ENCODE measurements at regions not wholly inside any gene's neighbourhood (a gene's known extent, or its start where the extent isn't known, plus 50 kb on each side); places are given as distances from the start of the nearest gene placed in this dataset.

- SMC1A ChIA-PET (ENCODE audit: uncharacterized antibody, unreplicated experiment) = interaction anchor here (0.7 to 2.7 kb wide), 13 partner anchors 9 to 117 kb away, joined by 3 to 16 read pairs (median 3); no protein-coding TSS in a partner anchor
- no peaks in the 10 kb centered on the region for H4K20me1 ChIP-seq (ENCODE audit: control insufficient read depth, insufficient read depth)
- POLR2A ChIA-PET = no interaction called here
- WGBS (ENCODE audit: insufficient coverage, insufficient replicate concordance, low lambda C conversion rate, missing lambda C conversion rate) = 17% methylated on average over 3 of the region's 3 CpGs
- intact Hi-C loops (cut with micrococcal nuclease; ENCODE audit: unreplicated experiment) = no loop called here
- no peak overlapping the region for H2AFZ ChIP-seq (ENCODE audit: control insufficient read depth, low read depth, low read length)
- BruUV-seq (replicated peaks) = no TSS peak
- TF ChIP-seq MXI1 (IDR thresholded peaks at IDR 0.05; ENCODE audit: low read depth, low read length) = no peak
- no peak for TF ChIP-seq NBN (IDR thresholded peaks at IDR 0.05)
- no peak for TF ChIP-seq IRF4 (IDR thresholded peaks at IDR 0.05; ENCODE audit: low read depth, low read length)
- TF ChIP-seq PML (IDR thresholded peaks at IDR 0.05; ENCODE audit: low read length) = no peak
- TF ChIP-seq, protein P1, sequence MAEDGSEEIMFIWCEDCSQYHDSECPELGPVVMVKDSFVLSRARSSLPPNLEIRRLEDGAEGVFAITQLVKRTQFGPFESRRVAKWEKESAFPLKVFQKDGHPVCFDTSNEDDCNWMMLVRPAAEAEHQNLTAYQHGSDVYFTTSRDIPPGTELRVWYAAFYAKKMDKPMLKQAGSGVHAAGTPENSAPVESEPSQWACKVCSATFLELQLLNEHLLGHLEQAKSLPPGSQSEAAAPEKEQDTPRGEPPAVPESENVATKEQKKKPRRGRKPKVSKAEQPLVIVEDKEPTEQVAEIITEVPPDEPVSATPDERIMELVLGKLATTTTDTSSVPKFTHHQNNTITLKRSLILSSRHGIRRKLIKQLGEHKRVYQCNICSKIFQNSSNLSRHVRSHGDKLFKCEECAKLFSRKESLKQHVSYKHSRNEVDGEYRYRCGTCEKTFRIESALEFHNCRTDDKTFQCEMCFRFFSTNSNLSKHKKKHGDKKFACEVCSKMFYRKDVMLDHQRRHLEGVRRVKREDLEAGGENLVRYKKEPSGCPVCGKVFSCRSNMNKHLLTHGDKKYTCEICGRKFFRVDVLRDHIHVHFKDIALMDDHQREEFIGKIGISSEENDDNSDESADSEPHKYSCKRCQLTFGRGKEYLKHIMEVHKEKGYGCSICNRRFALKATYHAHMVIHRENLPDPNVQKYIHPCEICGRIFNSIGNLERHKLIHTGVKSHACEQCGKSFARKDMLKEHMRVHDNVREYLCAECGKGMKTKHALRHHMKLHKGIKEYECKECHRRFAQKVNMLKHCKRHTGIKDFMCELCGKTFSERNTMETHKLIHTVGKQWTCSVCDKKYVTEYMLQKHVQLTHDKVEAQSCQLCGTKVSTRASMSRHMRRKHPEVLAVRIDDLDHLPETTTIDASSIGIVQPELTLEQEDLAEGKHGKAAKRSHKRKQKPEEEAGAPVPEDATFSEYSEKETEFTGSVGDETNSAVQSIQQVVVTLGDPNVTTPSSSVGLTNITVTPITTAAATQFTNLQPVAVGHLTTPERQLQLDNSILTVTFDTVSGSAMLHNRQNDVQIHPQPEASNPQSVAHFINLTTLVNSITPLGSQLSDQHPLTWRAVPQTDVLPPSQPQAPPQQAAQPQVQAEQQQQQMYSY (CRISPR knock-in tag; IDR thresholded peaks at IDR 0.05) = no peak
- no peak for TF ChIP-seq KAT2A (conservative IDR thresholded peaks at IDR 0.05; ENCODE audit: control insufficient read depth, low read depth, low read length)
- TF ChIP-seq BCL11A (IDR thresholded peaks at IDR 0.05; ENCODE audit: low read depth, low read length) = no peak
- TF ChIP-seq, protein P2, sequence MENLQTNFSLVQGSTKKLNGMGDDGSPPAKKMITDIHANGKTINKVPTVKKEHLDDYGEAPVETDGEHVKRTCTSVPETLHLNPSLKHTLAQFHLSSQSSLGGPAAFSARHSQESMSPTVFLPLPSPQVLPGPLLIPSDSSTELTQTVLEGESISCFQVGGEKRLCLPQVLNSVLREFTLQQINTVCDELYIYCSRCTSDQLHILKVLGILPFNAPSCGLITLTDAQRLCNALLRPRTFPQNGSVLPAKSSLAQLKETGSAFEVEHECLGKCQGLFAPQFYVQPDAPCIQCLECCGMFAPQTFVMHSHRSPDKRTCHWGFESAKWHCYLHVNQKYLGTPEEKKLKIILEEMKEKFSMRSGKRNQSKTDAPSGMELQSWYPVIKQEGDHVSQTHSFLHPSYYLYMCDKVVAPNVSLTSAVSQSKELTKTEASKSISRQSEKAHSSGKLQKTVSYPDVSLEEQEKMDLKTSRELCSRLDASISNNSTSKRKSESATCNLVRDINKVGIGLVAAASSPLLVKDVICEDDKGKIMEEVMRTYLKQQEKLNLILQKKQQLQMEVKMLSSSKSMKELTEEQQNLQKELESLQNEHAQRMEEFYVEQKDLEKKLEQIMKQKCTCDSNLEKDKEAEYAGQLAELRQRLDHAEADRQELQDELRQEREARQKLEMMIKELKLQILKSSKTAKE (IDR thresholded peaks at IDR 0.05; ENCODE audit: low read depth, poor library complexity, severe bottlenecking) = no peak
- TF ChIP-seq RCOR1 (conservative IDR thresholded peaks at IDR 0.05; ENCODE audit: low read depth, low read length) = no peak
- no peak for TF ChIP-seq ZZZ3 (IDR thresholded peaks at IDR 0.05; ENCODE audit: control insufficient read depth, insufficient read length, low read depth)
- TF ChIP-seq NFXL1 (IDR thresholded peaks at IDR 0.05; ENCODE audit: borderline replicate concordance) = no peak
- no peak for TF ChIP-seq TCF7 (IDR thresholded peaks at IDR 0.05; ENCODE audit: borderline replicate concordance)
- ATAC-seq (peak; percentile 87), FAIRE-seq (no peak), DNase-seq (ENCODE audit: low read depth, low spot score) (no peak)
- H3K27me3 ChIP-seq (replicated peaks in 1 of 2; ENCODE audit: control insufficient read depth in 2 of 2, insufficient read depth in 2 of 2, low read length in 1 of 2) = no peaks in the 10 kb centered on the region
- no peaks in the 10 kb centered on the region for H3K9me3 ChIP-seq (replicated peaks; ENCODE audit: control insufficient read depth, insufficient read depth, low read length)
- H3K9ac ChIP-seq (ENCODE audit: control insufficient read depth, insufficient read depth, low read length) = no peak overlapping the region
- no peaks in the 10 kb centered on the region for H3K36me3 ChIP-seq (ENCODE audit: control insufficient read depth in 2 of 2, insufficient read depth in 2 of 2, low read length in 1 of 2)
- no peak overlapping the region for H3K4me2 ChIP-seq (ENCODE audit: control insufficient read depth, insufficient read depth)
- no peaks in the 10 kb centered on the region for H3K79me2 ChIP-seq (ENCODE audit: control insufficient read depth, insufficient read depth, low read length)
- in situ Hi-C loops (cut with MboI) = no loop called here
- CTCF ChIA-PET = interaction anchor here (1.2 to 1.5 kb wide), 2 partner anchors 9 to 47 kb away, joined by 3 read pairs; no protein-coding TSS in a partner anchor
- H3K4me1 ChIP-seq (ENCODE audit: control insufficient read depth, insufficient read depth, low read length) = no peaks in the 10 kb centered on the region
- RAD21 ChIA-PET (ENCODE audit: unreplicated experiment) = interaction anchor here (1.5 kb wide), 1 partner anchor 9 kb away, joined by 3 read pairs; no protein-coding TSS in a partner anchor
- no peak overlapping the region for H3K4me3 ChIP-seq
- no peak overlapping the region for H3K27ac ChIP-seq (ENCODE audit: control insufficient read depth, insufficient read depth)
Measured at GRCh38 chr12:74957231-74957630, 252.4 kb downstream of the KCNC2 start.
